ENCODE measurements at regions not wholly inside any gene's neighbourhood (a gene's known extent, or its start where the extent isn't known, plus 50 kb on each side); places are given as distances from the start of the nearest gene placed in this dataset.

DNA sequence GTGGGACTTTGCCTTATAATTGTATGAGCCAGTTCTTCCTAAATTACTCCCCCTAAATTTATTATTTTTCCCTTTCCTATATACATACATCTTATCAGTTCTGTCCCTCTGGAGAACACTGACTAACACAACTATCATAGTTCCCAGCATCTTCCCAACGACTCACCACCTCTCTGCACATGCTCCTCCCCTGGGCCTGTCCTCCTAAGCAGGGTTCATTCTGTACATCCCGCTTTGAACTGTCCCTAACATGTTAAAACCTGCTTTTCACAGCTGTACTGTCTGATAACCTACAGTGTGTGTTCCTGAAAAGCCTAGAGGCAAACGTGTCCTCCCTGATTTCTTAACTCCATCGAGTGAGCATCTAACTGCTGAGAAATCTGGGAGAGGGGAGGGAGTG is 141.7 kb downstream of the EFNB2 start:
- Histone ChIP-seq H3K9me3 (no peaks in the 10 kb centered on the region), H3K4me3 (no peak overlapping the region), H3K4me1 (ENCODE audit: low read depth) (peaks cover 6% of the 10 kb centered on the region), H3K36me3 (ENCODE audit: low read depth) (no peaks in the 10 kb centered on the region)
- TF ChIP-seq CTCF (IDR thresholded peaks at IDR 0.05): no peak
- intact Hi-C loops (cut with DNase I, micrococcal nuclease): no loop called here
- DNase-seq (no peak), ATAC-seq (peak; percentile 34)

- DNase-seq: no peak
- no peak overlapping the region for H3K4me3 ChIP-seq
- H3K4me1 ChIP-seq (ENCODE audit: low read depth): peaks cover 6% of the 10 kb centered on the region
- H3K9me3 ChIP-seq: no peaks in the 10 kb centered on the region
- no peak for TF ChIP-seq CTCF (IDR thresholded peaks at IDR 0.05)
- no peak for ATAC-seq
- no peaks in the 10 kb centered on the region for H3K36me3 ChIP-seq (ENCODE audit: low read depth)
- intact Hi-C loops (cut with DNase I, micrococcal nuclease): no loop called here
Observed at GRCh38 chr13:106391681-106392080, 143.8 kb downstream of the EFNB2 start.

DNA sequence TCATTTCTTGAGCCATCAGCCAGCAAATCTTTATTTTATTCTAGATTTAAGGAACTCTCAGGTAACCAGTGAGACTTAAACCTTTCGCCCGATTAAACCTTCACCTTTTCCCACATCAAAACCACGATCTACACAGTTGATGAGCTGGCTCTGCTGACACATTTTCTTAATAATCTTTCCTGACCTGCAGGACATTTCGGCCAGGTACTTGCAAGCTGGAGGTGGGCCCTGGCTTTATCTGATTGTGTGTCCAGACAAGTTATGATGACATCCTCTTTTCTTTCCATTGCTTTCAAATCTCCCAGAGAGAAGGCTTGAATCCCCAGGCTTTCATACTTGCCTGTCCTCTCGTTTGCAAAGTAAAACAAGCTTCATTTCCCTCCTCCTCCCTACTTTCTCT is 144.2 kb downstream of the EFNB2 start:
- DNase-seq (no peak), ATAC-seq (no peak)
- no peak for TF ChIP-seq CTCF (IDR thresholded peaks at IDR 0.05)
- intact Hi-C loops (cut with DNase I, micrococcal nuclease): no loop called here
- peaks cover 6% of the 10 kb centered on the region for H3K4me1 ChIP-seq (ENCODE audit: low read depth)
- H3K36me3 ChIP-seq (ENCODE audit: low read depth): no peaks in the 10 kb centered on the region
- no peak overlapping the region for H3K4me3 ChIP-seq
- H3K9me3 ChIP-seq: no peaks in the 10 kb centered on the region

DNA sequence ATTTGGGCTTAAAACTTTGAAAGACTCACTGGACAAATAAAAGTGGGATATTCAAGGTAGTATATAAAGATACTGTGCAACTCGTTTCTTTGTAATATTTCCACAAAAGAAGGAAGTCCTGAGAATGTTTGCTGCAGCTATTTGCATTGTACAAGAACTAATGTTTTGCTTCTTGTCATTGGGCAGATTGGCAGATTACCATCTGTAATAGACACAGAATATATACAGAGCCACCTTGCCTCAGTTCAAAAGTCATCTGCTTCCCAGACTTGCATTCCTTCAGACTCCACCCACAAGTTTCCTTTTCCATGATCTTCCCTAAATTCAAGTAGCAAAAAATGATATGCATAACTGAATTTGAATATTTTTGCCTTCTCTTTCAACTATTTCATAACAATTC is 145.1 kb downstream of the EFNB2 start:
- H3K4me1 ChIP-seq (ENCODE audit: low read depth): peaks cover 6% of the 10 kb centered on the region
- H3K36me3 ChIP-seq (ENCODE audit: low read depth): no peaks in the 10 kb centered on the region
- no peaks in the 10 kb centered on the region for H3K9me3 ChIP-seq
- no peak for DNase-seq
- intact Hi-C loops (cut with DNase I, micrococcal nuclease): no loop called here
- H3K4me3 ChIP-seq: no peak overlapping the region
- TF ChIP-seq CTCF (IDR thresholded peaks at IDR 0.05): no peak
- peak; percentile 45 for ATAC-seq

DNA sequence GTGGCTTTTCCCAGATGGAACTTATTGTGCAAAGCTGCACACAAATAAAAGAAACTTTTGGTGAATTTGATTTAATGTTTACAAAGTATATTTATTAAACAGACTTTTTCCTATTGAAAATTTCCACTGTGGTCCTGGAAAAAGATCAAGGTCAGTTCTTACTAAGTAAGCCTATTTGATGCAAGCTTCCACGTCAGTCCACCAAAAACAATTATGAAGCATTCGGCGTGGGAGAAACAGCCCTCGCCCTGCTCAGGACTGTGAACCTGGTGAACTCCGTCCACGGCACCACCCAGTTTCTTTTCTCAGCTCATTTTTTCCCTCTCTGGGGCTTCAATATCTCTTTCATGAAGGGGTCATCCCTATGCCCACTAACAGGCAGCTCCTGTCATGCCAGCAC is 149.8 kb downstream of the EFNB2 start:
- DNase-seq (no peak), ATAC-seq (no peak)
- H3K4me3 ChIP-seq: no peak overlapping the region
- no peaks in the 10 kb centered on the region for H3K9me3 ChIP-seq
- no peaks in the 10 kb centered on the region for H3K36me3 ChIP-seq (ENCODE audit: low read depth)
- H3K4me1 ChIP-seq (ENCODE audit: low read depth): peaks cover 6% of the 10 kb centered on the region
- TF ChIP-seq CTCF (IDR thresholded peaks at IDR 0.05): no peak
- intact Hi-C loops (cut with DNase I, micrococcal nuclease): no loop called here

DNA sequence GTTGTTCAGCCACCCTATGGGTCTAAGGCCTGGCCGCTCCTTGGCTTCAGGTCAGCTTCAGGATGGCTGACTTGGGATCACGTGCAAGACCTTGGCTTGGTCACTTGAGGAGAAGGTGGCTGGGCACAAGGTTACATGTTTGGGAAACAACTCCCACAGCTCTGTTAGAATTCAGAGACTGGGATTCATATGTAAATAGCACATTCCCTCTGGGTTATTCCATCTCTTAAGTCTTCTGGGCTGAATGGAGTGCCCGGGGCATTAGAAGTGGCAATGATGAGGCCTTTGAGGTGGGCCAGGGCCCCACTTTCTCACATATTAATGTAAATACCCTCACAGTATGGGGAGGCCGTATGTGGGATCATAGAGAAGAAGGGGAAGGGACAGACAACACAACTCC is 150.9 kb downstream of the EFNB2 start:
- H3K36me3 ChIP-seq (ENCODE audit: low read depth): no peaks in the 10 kb centered on the region
- no peaks in the 10 kb centered on the region for H3K9me3 ChIP-seq
- intact Hi-C loops (cut with DNase I, micrococcal nuclease): no loop called here
- no peak overlapping the region for H3K4me3 ChIP-seq
- ATAC-seq: no peak
- DNase-seq: no peak
- no peak for TF ChIP-seq CTCF (IDR thresholded peaks at IDR 0.05)
- no peaks in the 10 kb centered on the region for H3K4me1 ChIP-seq (ENCODE audit: low read depth)
